Neuron (in vitro differentiated cells): ENCODE measurements at regions not wholly inside any gene's neighbourhood (a gene's known extent, or its start where the extent isn't known, plus 50 kb on each side); places are given as distances from the start of the nearest gene placed in this dataset.

ENCODE experiments used
- H2AFZ ChIP-seq: one replicate; pipeline ENCODE4 v1.6.1; 2013; ENCODE audit warnings: low read depth, mild to moderate bottlenecking, inconsistent platforms, low read length, moderate library complexity
- H3K27me3 ChIP-seq: one replicate; pipeline ENCODE4 v1.6.1; 2013; ENCODE audit warnings: low read length; ENCODE audit not compliant: insufficient read depth
- H3K36me3 ChIP-seq: one replicate; pipeline ENCODE4 v1.6.1; 2013; ENCODE audit warnings: low read length; ENCODE audit not compliant: insufficient read depth
- H3K4me1 ChIP-seq: one replicate; pipeline ENCODE4 v1.6.1; 2013; ENCODE audit warnings: low read length; ENCODE audit not compliant: insufficient read depth
- H3K4me3 ChIP-seq: 2 replicates; pipeline ENCODE4 v1.5.1; 2013; ENCODE audit warnings: mild to moderate bottlenecking, low read length, moderate library complexity
- H3K9me3 ChIP-seq: one replicate; pipeline ENCODE4 v1.6.1; 2013; ENCODE audit warnings: low read length

- H3K27me3 ChIP-seq = no peaks in the 10 kb centered on the region
- no peaks in the 10 kb centered on the region for H3K9me3 ChIP-seq
- no peak overlapping the region for H3K4me3 ChIP-seq
- H2AFZ ChIP-seq = peak overlapping the region; percentile 59
- no peaks in the 10 kb centered on the region for H3K36me3 ChIP-seq
- peaks cover 10% of the 10 kb centered on the region for H3K4me1 ChIP-seq
Measured at GRCh38 chr13:80126389-80127068, 214.4 kb downstream of the SPRY2 start.

DNA sequence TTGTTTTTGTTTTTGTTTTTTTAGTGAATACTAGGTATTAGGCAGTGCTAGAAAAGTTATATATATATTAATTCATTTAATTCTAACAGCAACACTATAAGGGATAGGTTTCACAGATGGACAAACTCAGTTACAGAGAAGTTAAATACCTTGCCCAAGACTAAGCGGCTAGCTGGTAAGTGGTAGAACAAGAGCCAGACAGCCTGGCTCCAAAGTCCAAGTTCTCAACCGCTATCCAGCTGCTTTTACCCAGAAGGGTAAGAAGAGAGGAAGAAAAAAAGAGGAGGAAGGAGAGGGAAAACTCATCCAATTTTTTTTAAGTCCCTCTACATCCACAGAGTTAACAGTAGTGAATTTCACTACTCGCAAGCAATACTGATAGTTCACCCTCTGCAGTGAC is 217.0 kb downstream of the SPRY2 start:
- H3K36me3 ChIP-seq = no peaks in the 10 kb centered on the region
- no peak overlapping the region for H3K4me3 ChIP-seq
- H3K27me3 ChIP-seq = no peaks in the 10 kb centered on the region

DNA sequence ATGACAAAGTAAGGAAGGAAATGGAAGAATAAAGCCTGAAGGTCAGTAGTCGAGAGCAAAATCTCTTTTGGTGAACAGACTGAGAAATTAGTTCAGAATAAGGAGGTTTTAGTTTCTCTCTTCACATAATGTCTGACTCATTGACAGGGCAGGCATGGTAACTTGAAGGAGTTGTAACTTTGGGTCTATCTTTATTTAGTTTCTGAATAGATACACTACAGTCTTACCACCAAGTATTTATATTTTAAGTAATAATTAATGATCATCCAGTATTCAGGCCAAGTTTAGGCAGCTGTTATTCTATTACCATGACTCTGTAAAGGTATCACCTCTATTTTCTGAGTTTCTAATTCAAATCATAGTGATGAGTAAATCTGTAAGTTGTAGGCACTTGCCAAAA is 219.9 kb downstream of the SPRY2 start:
- Histone ChIP-seq H3K27me3 (no peaks in the 10 kb centered on the region), H3K4me3 (no peak overlapping the region), H3K9me3 (no peaks in the 10 kb centered on the region), H2AFZ (no peak overlapping the region), H3K36me3 (no peaks in the 10 kb centered on the region), H3K4me1 (peaks cover 8% of the 10 kb centered on the region)

More for the DNA sequence above, 217.0 kb downstream of the SPRY2 start:
- no peak overlapping the region for H2AFZ ChIP-seq
- peaks cover 2% of the 10 kb centered on the region for H3K4me1 ChIP-seq
- H3K9me3 ChIP-seq = no peaks in the 10 kb centered on the region

DNA sequence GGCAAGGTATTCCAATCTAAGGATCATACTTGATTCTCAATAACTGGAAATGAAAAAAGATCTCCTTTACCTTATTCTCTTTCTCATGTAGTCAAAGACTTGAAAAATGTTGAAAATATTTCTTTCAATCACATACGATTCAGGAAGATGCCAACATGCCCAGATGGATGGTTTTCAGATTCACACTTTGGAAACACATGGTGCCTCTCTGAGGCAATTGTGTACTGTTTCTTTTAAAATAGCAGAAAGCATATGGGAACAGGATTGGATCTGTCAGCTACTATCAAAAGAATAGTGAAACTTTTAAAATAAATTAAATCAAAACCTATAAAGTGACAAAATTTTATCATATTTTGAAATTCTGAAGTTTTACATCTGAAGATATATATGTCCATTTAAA is 222.4 kb downstream of the SPRY2 start:
- H3K9me3 ChIP-seq = no peaks in the 10 kb centered on the region
- H3K4me3 ChIP-seq = no peak overlapping the region
- H2AFZ ChIP-seq = no peak overlapping the region
- H3K36me3 ChIP-seq = no peaks in the 10 kb centered on the region
- H3K27me3 ChIP-seq = no peaks in the 10 kb centered on the region
- peaks cover 12% of the 10 kb centered on the region for H3K4me1 ChIP-seq

DNA sequence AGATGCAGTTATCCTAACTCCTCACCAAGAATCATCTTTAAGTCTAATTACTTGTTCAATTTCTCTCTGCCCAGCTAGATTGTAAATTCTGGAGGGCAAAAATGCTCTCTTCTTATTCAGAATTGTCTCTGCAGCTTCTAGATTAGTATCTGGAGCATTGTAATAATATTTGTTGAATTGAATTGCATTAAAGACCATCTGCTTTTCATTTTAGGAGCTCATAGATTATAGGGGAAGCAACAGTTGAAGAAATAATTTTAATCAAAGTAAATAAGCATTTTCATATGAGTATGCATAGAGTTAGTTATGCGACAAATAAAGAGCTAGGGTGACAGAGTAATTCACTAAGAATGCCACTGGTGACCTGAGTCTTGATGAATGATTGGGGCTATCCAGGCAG is 222.8 kb downstream of the SPRY2 start:
- no peak overlapping the region for H3K4me3 ChIP-seq
- H3K9me3 ChIP-seq = no peaks in the 10 kb centered on the region
- no peaks in the 10 kb centered on the region for H3K27me3 ChIP-seq
- peaks cover 12% of the 10 kb centered on the region for H3K4me1 ChIP-seq
- H3K36me3 ChIP-seq = no peaks in the 10 kb centered on the region
- H2AFZ ChIP-seq = no peak overlapping the region

GRCh38 chr13:80117515-80117914 is 223.4 kb downstream of the SPRY2 start:
- Histone ChIP-seq H3K36me3 (no peaks in the 10 kb centered on the region), H3K9me3 (no peaks in the 10 kb centered on the region), H3K27me3 (no peaks in the 10 kb centered on the region), H3K4me1 (peaks cover 12% of the 10 kb centered on the region), H2AFZ (no peak overlapping the region), H3K4me3 (no peak overlapping the region)

DNA sequence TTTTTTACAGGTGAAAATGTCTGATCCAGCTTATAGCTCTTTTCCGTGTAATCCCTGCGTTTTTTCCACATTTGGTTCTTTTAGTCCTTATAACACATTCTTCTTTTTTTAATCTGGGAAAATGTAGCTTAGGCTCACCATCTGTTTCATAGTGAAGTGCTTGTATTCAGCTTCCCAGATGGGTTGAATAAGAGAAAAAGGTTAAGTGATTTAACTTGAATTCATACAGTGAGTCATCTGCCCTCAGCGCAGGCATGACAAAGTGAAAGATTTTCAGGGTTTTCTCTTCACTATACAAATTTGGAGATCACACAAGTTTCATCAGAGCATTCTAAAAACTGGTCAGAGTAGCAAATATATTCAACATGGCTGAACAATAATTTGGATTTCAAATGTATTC is 224.8 kb downstream of the SPRY2 start:
- Histone ChIP-seq H3K4me1 (peaks cover 12% of the 10 kb centered on the region), H2AFZ (no peak overlapping the region), H3K9me3 (no peaks in the 10 kb centered on the region), H3K36me3 (no peaks in the 10 kb centered on the region), H3K27me3 (no peaks in the 10 kb centered on the region), H3K4me3 (no peak overlapping the region)

GRCh38 chr13:80115616-80116015 is 225.3 kb downstream of the SPRY2 start:
- Histone ChIP-seq H3K9me3 (no peaks in the 10 kb centered on the region), H3K27me3 (no peaks in the 10 kb centered on the region), H3K4me3 (no peak overlapping the region), H2AFZ (no peak overlapping the region), H3K4me1 (peaks cover 12% of the 10 kb centered on the region), H3K36me3 (no peaks in the 10 kb centered on the region)

GRCh38 chr13:80113714-80114454 is 227.0 kb downstream of the SPRY2 start:
- Histone ChIP-seq H3K4me3 (no peak overlapping the region), H3K27me3 (no peaks in the 10 kb centered on the region), H2AFZ (no peak overlapping the region), H3K4me1 (peaks cover 12% of the 10 kb centered on the region), H3K36me3 (no peaks in the 10 kb centered on the region), H3K9me3 (no peaks in the 10 kb centered on the region)

GRCh38 chr13:80109303-80109702 is 231.6 kb downstream of the SPRY2 start:
- no peak overlapping the region for H3K4me3 ChIP-seq
- H3K4me1 ChIP-seq = no peaks in the 10 kb centered on the region
- H3K36me3 ChIP-seq = no peaks in the 10 kb centered on the region

GRCh38 chr13:80105350-80105749 is 235.6 kb downstream of the SPRY2 start:
- Histone ChIP-seq H3K9me3 (no peaks in the 10 kb centered on the region), H3K4me1 (peaks cover 4% of the 10 kb centered on the region), H3K4me3 (no peak overlapping the region), H3K27me3 (no peaks in the 10 kb centered on the region), H3K36me3 (no peaks in the 10 kb centered on the region), H2AFZ (no peak overlapping the region)

More at GRCh38 chr13:80109303-80109702, 231.6 kb downstream of the SPRY2 start:
- H3K9me3 ChIP-seq = no peaks in the 10 kb centered on the region
- no peaks in the 10 kb centered on the region for H3K27me3 ChIP-seq
- H2AFZ ChIP-seq = no peak overlapping the region

DNA sequence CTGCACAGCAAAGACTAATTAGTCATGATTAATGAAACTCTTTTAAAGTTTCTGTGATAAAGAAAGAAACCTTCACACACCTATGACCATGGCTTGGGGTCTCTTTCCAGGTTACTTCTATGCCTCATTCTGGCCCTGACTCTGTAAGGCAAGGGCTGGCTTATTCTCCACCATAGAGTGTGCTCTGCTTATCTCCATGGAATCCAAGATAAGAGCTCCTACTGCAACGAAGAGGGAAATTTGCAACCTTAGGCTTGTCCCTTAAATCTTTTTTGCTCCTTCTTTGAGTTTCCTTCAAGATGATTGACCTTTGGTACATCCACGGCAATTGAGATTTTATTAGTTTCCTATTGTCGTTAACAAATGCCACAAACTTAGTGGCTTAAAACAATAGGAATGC is 239.9 kb downstream of the SPRY2 start:
- no peak overlapping the region for H3K4me3 ChIP-seq
- no peaks in the 10 kb centered on the region for H3K36me3 ChIP-seq
- peaks cover 4% of the 10 kb centered on the region for H3K4me1 ChIP-seq
- no peak overlapping the region for H2AFZ ChIP-seq
- no peaks in the 10 kb centered on the region for H3K27me3 ChIP-seq
- H3K9me3 ChIP-seq = no peaks in the 10 kb centered on the region

DNA sequence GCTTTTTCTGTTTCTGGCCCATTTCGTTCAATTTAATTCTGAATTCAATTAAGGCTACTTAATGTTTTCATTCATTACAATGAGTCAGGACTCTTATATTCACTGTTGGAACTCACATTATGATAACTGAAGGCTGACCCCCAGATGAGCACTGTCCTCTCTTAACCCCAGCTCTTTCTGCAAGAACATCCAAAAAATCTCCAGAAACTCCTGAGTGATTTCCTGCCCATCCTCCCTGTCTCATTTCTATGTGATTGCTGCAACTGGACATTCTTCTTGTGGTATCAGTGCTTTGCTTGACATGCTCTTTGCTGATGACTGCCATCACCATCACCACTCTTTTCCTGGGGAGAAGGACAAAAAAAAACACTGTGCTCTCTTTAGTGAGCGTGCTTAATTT is 240.3 kb downstream of the SPRY2 start:
- no peaks in the 10 kb centered on the region for H3K36me3 ChIP-seq
- H2AFZ ChIP-seq = no peak overlapping the region
- no peak overlapping the region for H3K4me3 ChIP-seq
- H3K4me1 ChIP-seq = peaks cover 4% of the 10 kb centered on the region
- no peaks in the 10 kb centered on the region for H3K9me3 ChIP-seq
- H3K27me3 ChIP-seq = no peaks in the 10 kb centered on the region
